ENCODE measurements at regions not wholly inside any gene's neighbourhood (a gene's known extent, or its start where the extent isn't known, plus 50 kb on each side); places are given as distances from the start of the nearest gene placed in this dataset.

- no peak for TF ChIP-seq Cebpa-rat (IDR thresholded peaks at IDR 0.05)
- Histone ChIP-seq H3K27ac (no peak overlapping the region), H3K36me3 (no peaks in the 10 kb centered on the region), H3K9me3 (no peaks in the 10 kb centered on the region), H3K27me3 (no peaks in the 10 kb centered on the region), H3K9ac (no peak overlapping the region), H3K4me3 (no peak overlapping the region), H3K4me2 (no peak overlapping the region), H4K20me1 (no peaks in the 10 kb centered on the region), H3K4me1 (no peaks in the 10 kb centered on the region)
Measured at GRCh38 chr4:81839347-81840042, 367.8 kb upstream of the RASGEF1B start.

DNA sequence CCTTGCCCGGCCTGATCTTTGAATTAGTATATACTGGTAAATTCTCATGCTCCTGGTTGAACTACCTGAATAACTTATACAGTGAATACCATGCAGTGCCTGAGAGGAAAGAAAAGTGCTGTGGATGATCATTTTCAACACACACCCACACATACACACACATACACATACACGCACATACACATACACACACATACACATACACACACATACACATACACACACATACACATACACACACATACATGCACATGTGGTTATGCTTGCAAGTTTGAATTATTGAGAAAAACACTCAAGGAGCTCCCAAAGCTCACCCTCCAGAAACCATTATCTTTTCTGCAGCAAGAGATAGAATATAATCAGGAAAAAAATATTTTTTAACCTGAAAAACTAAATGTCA lies 366.9 kb upstream of the RASGEF1B start:
- Histone ChIP-seq H3K4me2 (no peak overlapping the region), H3K27me3 (no peaks in the 10 kb centered on the region), H3K36me3 (no peaks in the 10 kb centered on the region), H3K4me1 (no peaks in the 10 kb centered on the region), H3K9me3 (no peaks in the 10 kb centered on the region), H3K9ac (no peak overlapping the region), H4K20me1 (no peaks in the 10 kb centered on the region), H3K4me3 (no peak overlapping the region), H3K27ac (no peak overlapping the region)
- TF ChIP-seq Cebpa-rat (IDR thresholded peaks at IDR 0.05): no peak

- no peaks in the 10 kb centered on the region for H3K36me3 ChIP-seq
Measured at GRCh38 chr4:81836716-81837115, 365.0 kb upstream of the RASGEF1B start.

GRCh38 chr4:81833576-81833975 lies 361.9 kb upstream of the RASGEF1B start:
- Histone ChIP-seq H3K9ac (no peak overlapping the region), H3K4me1 (no peaks in the 10 kb centered on the region), H3K27me3 (no peaks in the 10 kb centered on the region), H3K9me3 (no peaks in the 10 kb centered on the region), H3K4me2 (no peak overlapping the region), H3K27ac (no peak overlapping the region), H3K4me3 (no peak overlapping the region), H3K36me3 (no peaks in the 10 kb centered on the region), H4K20me1 (no peaks in the 10 kb centered on the region)
- TF ChIP-seq Cebpa-rat (IDR thresholded peaks at IDR 0.05): no peak

More at GRCh38 chr4:81836716-81837115, 365.0 kb upstream of the RASGEF1B start:
- TF ChIP-seq Cebpa-rat (IDR thresholded peaks at IDR 0.05): no peak
- Histone ChIP-seq H3K9me3 (no peaks in the 10 kb centered on the region), H4K20me1 (no peaks in the 10 kb centered on the region), H3K27ac (no peak overlapping the region), H3K4me1 (no peaks in the 10 kb centered on the region), H3K4me3 (no peak overlapping the region), H3K27me3 (no peaks in the 10 kb centered on the region), H3K9ac (no peak overlapping the region), H3K4me2 (no peak overlapping the region)

DNA sequence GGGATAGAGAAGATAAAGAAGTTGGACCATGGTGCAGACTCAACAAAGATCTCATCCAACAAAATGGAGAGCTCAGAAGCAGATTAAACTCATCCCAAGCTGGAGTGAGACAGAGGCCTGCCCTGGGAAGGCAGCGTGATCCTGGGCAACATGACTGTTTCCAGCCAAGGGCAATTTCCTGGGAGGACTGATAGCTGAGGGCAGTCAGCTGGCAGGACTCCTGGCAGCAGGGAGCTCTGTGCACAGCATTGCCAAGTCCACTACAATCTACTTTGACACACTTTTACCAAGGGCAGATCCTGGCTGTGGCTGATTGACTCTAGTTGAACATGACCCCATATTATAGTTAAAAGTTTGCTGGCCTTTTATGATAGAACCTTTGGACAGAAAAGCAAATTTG lies 357.3 kb upstream of the RASGEF1B start:
- H3K9me3 ChIP-seq: no peaks in the 10 kb centered on the region
- H3K36me3 ChIP-seq: no peaks in the 10 kb centered on the region
- H4K20me1 ChIP-seq: no peaks in the 10 kb centered on the region

DNA sequence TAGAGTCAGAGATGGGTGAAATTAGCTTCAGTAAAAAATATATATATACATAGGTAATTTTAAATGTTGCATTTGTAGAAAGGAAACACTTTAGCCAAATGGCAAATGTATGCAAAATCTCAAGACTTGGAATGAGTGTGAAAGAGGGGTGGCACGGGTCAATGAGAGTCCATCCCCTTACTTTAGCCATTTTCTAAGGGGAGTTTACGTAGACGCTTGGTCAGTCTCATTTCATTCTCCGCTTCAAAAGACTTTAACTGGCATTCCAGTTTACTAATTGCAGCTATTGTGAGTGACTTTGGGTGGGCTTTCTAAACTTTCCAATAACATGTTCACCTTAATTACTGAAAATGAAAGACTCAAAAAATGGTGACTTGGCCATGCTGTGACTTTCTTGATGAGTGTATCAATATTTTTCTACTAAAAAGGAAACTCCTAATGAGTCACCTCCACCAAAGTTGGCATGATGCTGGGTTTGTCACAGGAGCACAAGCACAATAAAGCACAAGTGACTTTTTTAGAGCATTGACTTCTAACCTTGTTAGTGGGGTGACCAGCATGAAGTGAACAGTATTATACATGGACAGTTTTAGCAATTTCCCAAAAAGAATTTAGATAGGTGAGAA lies 356.0 kb upstream of the RASGEF1B start:
- no peaks in the 10 kb centered on the region for H3K27me3 ChIP-seq
- H4K20me1 ChIP-seq: no peaks in the 10 kb centered on the region
- H3K36me3 ChIP-seq: no peaks in the 10 kb centered on the region
- H3K9ac ChIP-seq: no peak overlapping the region
- no peak overlapping the region for H3K4me2 ChIP-seq
- H3K27ac ChIP-seq: no peak overlapping the region
- H3K4me3 ChIP-seq: no peak overlapping the region
- no peak for TF ChIP-seq Cebpa-rat (IDR thresholded peaks at IDR 0.05)
- 0 out of 2 replicates have a peak, but pooled peaks cover 4% of the 10 kb centered on the region for H3K4me1 ChIP-seq
- no peaks in the 10 kb centered on the region for H3K9me3 ChIP-seq

More for the DNA sequence above, 357.3 kb upstream of the RASGEF1B start:
- 0 out of 2 replicates have a peak, but pooled peaks cover 4% of the 10 kb centered on the region for H3K4me1 ChIP-seq
- H3K9ac ChIP-seq: no peak overlapping the region
- no peaks in the 10 kb centered on the region for H3K27me3 ChIP-seq
- H3K4me3 ChIP-seq: no peak overlapping the region
- no peak overlapping the region for H3K4me2 ChIP-seq
- no peak overlapping the region for H3K27ac ChIP-seq
- TF ChIP-seq Cebpa-rat (IDR thresholded peaks at IDR 0.05): no peak

DNA sequence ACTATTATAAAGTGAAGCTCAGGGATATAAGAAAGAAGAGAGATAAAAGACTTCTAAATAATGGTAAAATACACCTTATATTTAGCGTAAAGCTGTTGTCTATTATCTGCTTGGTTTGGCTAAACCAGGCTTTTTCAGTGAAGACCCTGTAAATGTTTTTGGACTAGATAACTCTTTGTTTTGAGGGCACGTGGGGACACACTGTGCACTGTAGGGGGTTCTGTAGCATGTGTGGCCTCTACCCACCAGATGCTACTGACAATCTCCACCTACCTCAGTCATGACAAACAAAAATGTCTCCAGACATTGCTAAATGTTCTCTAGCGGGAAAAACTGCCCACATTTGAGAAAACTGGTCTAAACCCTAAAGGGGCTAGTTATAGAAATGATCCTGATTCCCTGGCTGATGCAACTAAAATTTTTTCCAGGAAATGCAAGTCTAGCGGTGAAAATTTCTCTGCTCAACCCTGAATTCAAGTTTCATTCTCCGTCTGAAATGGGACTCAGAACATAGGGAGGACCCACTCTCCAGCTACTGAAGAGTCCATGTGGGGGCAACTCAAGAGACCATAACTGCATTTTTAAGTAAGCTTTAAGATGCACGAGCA lies 355.2 kb upstream of the RASGEF1B start:
- H3K4me3 ChIP-seq: no peak overlapping the region
- 0 out of 2 replicates have a peak, but pooled peaks cover 4% of the 10 kb centered on the region for H3K4me1 ChIP-seq
- H3K4me2 ChIP-seq: no peak overlapping the region
- H3K36me3 ChIP-seq: no peaks in the 10 kb centered on the region
- H3K27me3 ChIP-seq: no peaks in the 10 kb centered on the region
- H3K27ac ChIP-seq: no peak overlapping the region
- TF ChIP-seq Cebpa-rat (IDR thresholded peaks at IDR 0.05): no peak
- H3K9me3 ChIP-seq: no peaks in the 10 kb centered on the region
- no peak overlapping the region for H3K9ac ChIP-seq
- no peaks in the 10 kb centered on the region for H4K20me1 ChIP-seq

DNA sequence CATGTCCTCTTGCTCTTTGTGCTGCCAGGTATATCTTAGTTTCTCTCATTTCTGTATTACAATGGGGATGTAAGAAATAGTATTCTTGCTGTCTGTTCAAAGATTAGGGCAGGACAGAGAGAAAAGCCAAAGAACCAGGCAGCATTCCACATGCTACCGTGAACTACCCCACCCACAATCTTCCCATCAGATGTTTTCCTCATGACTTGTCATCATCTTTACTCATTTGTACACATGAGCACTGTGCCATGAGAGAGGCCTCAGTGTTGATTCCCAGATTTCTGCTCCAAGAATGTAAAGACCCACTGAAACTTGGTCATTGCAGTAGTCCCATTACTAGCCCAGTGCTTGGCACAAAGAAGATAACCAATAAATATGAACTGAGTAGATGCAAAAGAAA lies 354.6 kb upstream of the RASGEF1B start:
- Histone ChIP-seq H3K4me1 (0 out of 2 replicates have a peak, but pooled peaks cover 4% of the 10 kb centered on the region), H3K4me3 (no peak overlapping the region), H3K9ac (no peak overlapping the region)

DNA sequence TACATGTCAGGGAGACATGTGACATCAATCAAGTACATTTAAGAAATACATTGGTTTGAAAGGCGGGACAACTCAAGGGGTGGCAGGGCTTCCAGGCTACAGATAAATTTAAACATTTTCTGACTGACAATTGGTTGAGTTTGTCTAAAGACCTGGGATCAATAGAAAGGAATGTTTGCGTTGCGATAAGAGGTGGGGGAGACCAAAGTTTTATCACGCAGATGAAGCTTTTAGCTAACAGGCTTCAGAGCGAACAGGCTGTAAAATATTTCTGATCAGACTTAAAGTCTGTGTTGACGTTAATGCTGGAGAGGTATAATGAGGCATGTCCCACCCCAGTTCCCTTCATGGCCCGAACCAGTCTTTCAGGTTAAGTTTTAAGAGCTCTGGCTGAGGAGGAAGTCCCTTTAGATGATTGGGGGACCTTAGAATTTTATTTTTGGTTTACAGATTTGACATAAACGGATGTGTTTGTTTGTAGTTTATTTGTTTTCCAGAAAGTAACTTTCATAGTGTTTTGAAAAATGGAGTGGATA lies 346.7 kb upstream of the RASGEF1B start:
- Histone ChIP-seq H3K4me1 (no peaks in the 10 kb centered on the region), H3K4me3 (no peak overlapping the region), H3K9ac (no peak overlapping the region), H3K27me3 (no peaks in the 10 kb centered on the region), H3K9me3 (no peaks in the 10 kb centered on the region), H3K4me2 (no peak overlapping the region), H3K27ac (no peak overlapping the region), H3K36me3 (no peaks in the 10 kb centered on the region), H4K20me1 (no peaks in the 10 kb centered on the region)
- TF ChIP-seq Cebpa-rat (IDR thresholded peaks at IDR 0.05): no peak

More for the DNA sequence above, 354.6 kb upstream of the RASGEF1B start:
- Histone ChIP-seq H4K20me1 (no peaks in the 10 kb centered on the region), H3K36me3 (no peaks in the 10 kb centered on the region), H3K27me3 (no peaks in the 10 kb centered on the region), H3K9me3 (no peaks in the 10 kb centered on the region), H3K27ac (no peak overlapping the region), H3K4me2 (no peak overlapping the region)
- TF ChIP-seq Cebpa-rat (IDR thresholded peaks at IDR 0.05): no peak

Data from BLaER1 (cell line).